Panc1 (cell line): ENCODE measurements at regions not wholly inside any gene's neighbourhood (a gene's known extent, or its start where the extent isn't known, plus 50 kb on each side); places are given as distances from the start of the nearest gene placed in this dataset.

Experiments used
- ATAC-seq: fragments of 200-7000 bp; cut with Tn5 transposase; 2 replicates; pipeline ENCODE4 v1.9.1; 2020; ENCODE audit warnings: mild to moderate bottlenecking, moderate library complexity
- BruUV-seq: library from RNA; stranded (reverse); fragments of 400-500 nt; replicated peaks from 2 replicates; lab custom pipeline; 2021; lab: Mats Ljungman, UMichigan
- CTCF ChIA-PET: fragments of 300-600 bp; sonication (Branson Sonifier 250); formaldehyde crosslinking; loops from one replicate; lab custom pipeline; 2022; ENCODE audit warnings: antibody characterized with exemption; lab: Charles Lee
- POLR2A ChIA-PET: fragments of 300-600 bp; sonication (Branson Sonifier 250); formaldehyde crosslinking; loops from one replicate; lab custom pipeline; 2022; ENCODE audit warnings: antibody characterized with exemption; lab: Charles Lee
- DNase-seq: peaks from one replicate; pipeline ENCODE4 v3.0.0-alpha.2; 2010; ENCODE audit warnings: low read depth, low spot score
- H3K27ac ChIP-seq: 2 replicates; pipeline ENCODE4 v1.5.1; 2011; ENCODE audit warnings: mild to moderate bottlenecking, low read length, inconsistent platforms
- H3K27me3 ChIP-seq: fragments of 200-500 bp; sonication (Bioruptor generic); 2 replicates; pipeline ENCODE4 v1.6.0; 2014; ENCODE audit warnings: low read length, inconsistent platforms; ENCODE audit not compliant: control insufficient read depth, insufficient read depth
- H3K36me3 ChIP-seq: fragments of 200-500 bp; sonication (Bioruptor generic); 2 replicates; pipeline ENCODE4 v1.5.1; 2014; ENCODE audit warnings: inconsistent platforms, mild to moderate bottlenecking, low read length, moderate library complexity; ENCODE audit not compliant: control insufficient read depth, insufficient read depth
- H3K4me1 ChIP-seq: 2 replicates; pipeline ENCODE4 v1.5.1; 2011; ENCODE audit warnings: inconsistent platforms, mild to moderate bottlenecking, low read length, moderate library complexity; ENCODE audit not compliant: control insufficient read depth, insufficient read depth
- H3K4me3 ChIP-seq, 2 experiments: 2 replicates each; pipeline ENCODE4 v1.5.1; 2011 to 2012; ENCODE audit warnings: low read depth in 2 of 2, low read length in 2 of 2, mild to moderate bottlenecking in 2 of 2, inconsistent platforms in 1 of 2, moderate library complexity in 1 of 2
- H3K9me3 ChIP-seq: fragments of 200-500 bp; sonication (Bioruptor generic); 2 replicates; pipeline ENCODE4 v1.5.1; 2014; ENCODE audit warnings: low read depth, mild to moderate bottlenecking, inconsistent platforms, low read length, moderate library complexity; ENCODE audit not compliant: control insufficient read depth, insufficient read depth
- CTCF ChIP-seq: fragments of 450-650 bp; IDR thresholded peaks from 2 replicates; pipeline ENCODE4 v1.5.1; 2017; ENCODE audit warnings: mild to moderate bottlenecking
- POLR2AphosphoS5 ChIP-seq: IDR thresholded peaks from 2 replicates; pipeline ENCODE4 v1.6.1; 2012; ENCODE audit warnings: mild to moderate bottlenecking, low read depth, low read length, moderate library complexity
- SIN3A ChIP-seq: IDR thresholded peaks from 2 replicates; pipeline ENCODE4 v1.6.1; 2012; ENCODE audit warnings: low read depth, mild to moderate bottlenecking, low read length, moderate library complexity, borderline replicate concordance; ENCODE audit not compliant: insufficient read depth
- TCF7L2 ChIP-seq: IDR thresholded peaks from 2 replicates; pipeline ENCODE4 v1.6.1; 2011; ENCODE audit warnings: mild to moderate bottlenecking, low read depth, low read length, inconsistent platforms
- in situ Hi-C: cut with HindIII; loops from 2 replicates; pipeline ENCODE4 v1.10.0; 2016; ENCODE audit warnings: low sequenced_read_pairs, low pct_unique_long_range_greater_than_20kb
- intact Hi-C: fragments of 100-400 bp; cut with micrococcal nuclease; formaldehyde crosslinking; loops from one replicate; pipeline ENCODE4 v1.10.0; 2022; ENCODE audit not compliant: unreplicated experiment
- TF ChIP-seq, protein P1 (sequence below), 2 experiments: IDR thresholded peaks; 2 replicates each; pipeline ENCODE4 v1.6.1; 2011 to 2012; ENCODE audit warnings: low read depth in 2 of 2, control low read depth in 1 of 2, low read length in 1 of 2, mild to moderate bottlenecking in 1 of 2, moderate library complexity in 1 of 2; ENCODE audit not compliant: insufficient read depth in 1 of 2

GRCh38 chr5:158414780-158415179, 555.8 kb upstream of the CLINT1 start:
- intact Hi-C loops (no loop called here), in situ Hi-C loops (no loop called here)
- DNase-seq (no peak), ATAC-seq (no peak)
- Histone ChIP-seq H3K27me3 (no peaks in the 10 kb centered on the region), H3K36me3 (no peaks in the 10 kb centered on the region), H3K4me3 (no peak overlapping the region), H3K4me1 (no peaks in the 10 kb centered on the region), H3K9me3 (no peaks in the 10 kb centered on the region), H3K27ac (no peak overlapping the region)
- CTCF ChIA-PET = no interaction called here
- no TSS peak for BruUV-seq
- TF ChIP-seq, protein P1, sequence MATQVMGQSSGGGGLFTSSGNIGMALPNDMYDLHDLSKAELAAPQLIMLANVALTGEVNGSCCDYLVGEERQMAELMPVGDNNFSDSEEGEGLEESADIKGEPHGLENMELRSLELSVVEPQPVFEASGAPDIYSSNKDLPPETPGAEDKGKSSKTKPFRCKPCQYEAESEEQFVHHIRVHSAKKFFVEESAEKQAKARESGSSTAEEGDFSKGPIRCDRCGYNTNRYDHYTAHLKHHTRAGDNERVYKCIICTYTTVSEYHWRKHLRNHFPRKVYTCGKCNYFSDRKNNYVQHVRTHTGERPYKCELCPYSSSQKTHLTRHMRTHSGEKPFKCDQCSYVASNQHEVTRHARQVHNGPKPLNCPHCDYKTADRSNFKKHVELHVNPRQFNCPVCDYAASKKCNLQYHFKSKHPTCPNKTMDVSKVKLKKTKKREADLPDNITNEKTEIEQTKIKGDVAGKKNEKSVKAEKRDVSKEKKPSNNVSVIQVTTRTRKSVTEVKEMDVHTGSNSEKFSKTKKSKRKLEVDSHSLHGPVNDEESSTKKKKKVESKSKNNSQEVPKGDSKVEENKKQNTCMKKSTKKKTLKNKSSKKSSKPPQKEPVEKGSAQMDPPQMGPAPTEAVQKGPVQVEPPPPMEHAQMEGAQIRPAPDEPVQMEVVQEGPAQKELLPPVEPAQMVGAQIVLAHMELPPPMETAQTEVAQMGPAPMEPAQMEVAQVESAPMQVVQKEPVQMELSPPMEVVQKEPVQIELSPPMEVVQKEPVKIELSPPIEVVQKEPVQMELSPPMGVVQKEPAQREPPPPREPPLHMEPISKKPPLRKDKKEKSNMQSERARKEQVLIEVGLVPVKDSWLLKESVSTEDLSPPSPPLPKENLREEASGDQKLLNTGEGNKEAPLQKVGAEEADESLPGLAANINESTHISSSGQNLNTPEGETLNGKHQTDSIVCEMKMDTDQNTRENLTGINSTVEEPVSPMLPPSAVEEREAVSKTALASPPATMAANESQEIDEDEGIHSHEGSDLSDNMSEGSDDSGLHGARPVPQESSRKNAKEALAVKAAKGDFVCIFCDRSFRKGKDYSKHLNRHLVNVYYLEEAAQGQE (IDR thresholded peaks at IDR 0.05; ENCODE audit: insufficient read depth in 1 of 2, low read depth in 2 of 2, low read length in 1 of 2) = no peak
- no peak for TF ChIP-seq TCF7L2
- TF ChIP-seq POLR2AphosphoS5 = no peak
- POLR2A ChIA-PET = no interaction called here

DNA sequence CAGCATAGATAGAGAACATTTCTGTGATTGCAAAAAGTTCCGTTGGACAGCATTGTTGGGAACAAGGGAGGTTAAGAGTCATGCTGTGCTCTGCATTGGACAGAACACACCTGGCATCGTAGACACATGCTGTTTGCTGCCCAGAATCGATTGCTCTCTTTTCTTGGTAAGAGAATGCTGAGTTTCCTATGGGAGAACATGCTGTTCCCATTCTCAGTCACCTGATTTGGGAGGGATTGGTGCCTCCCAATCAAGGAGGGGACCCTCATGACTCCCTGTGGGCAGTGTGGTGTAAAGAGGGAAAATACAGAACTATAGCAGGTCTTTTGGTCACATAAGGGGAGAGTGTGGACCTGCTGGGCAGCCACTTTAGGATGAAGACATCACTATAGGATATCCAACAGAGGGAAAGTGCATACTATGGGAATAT, 555.4 kb upstream of the CLINT1 start:
- in situ Hi-C loops = no loop called here
- H3K27me3 ChIP-seq = no peaks in the 10 kb centered on the region

DNA sequence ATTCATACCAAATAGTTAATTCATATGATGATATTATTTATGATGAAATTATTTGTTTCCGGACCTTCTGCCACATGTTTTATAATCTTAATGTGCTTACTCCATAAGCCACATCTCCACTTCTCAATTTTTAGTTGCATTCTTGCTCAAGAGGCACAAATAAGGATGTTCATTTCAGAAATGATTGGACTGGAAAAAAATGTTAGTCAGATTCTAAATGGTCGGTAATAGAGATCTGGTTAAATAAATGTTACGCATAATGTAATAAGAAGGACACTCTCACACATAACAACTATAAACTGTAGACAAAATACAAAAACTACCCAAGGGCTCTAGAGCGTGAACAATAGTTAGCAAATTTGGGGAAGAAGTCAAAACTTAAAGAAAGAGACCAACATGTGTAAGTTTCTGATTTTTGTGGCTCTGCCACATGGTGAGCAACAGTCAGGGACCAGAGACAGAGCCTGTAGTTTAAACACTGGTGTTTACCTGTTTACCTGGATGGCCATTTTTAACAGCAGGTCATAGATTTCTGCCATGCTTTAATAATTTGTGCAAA, 554.3 kb upstream of the CLINT1 start:
- DNase-seq (no peak), ATAC-seq (no peak)
- no peaks in the 10 kb centered on the region for H3K9me3 ChIP-seq
- no peaks in the 10 kb centered on the region for H3K27me3 ChIP-seq
- in situ Hi-C loops (no loop called here), intact Hi-C loops (no loop called here)
- H3K4me1 ChIP-seq = no peaks in the 10 kb centered on the region
- no TSS peak for BruUV-seq
- no peak overlapping the region for H3K27ac ChIP-seq
- no peak overlapping the region for H3K4me3 ChIP-seq
- TF ChIP-seq SIN3A = no peak
- no peak for TF ChIP-seq TCF7L2
- TF ChIP-seq, protein P1 (IDR thresholded peaks at IDR 0.05; ENCODE audit: insufficient read depth in 1 of 2, low read depth in 2 of 2, low read length in 1 of 2) = no peak
- TF ChIP-seq POLR2AphosphoS5 = no peak
- TF ChIP-seq CTCF = no peak
- H3K36me3 ChIP-seq = no peaks in the 10 kb centered on the region
- ChIA-PET POLR2A (no interaction called here), CTCF (no interaction called here)

More for the DNA sequence above, 555.4 kb upstream of the CLINT1 start:
- ChIA-PET POLR2A (no interaction called here), CTCF (no interaction called here)
- BruUV-seq = no TSS peak
- intact Hi-C loops = no loop called here
- H3K9me3 ChIP-seq = no peaks in the 10 kb centered on the region
- TF ChIP-seq CTCF (no peak), POLR2AphosphoS5 (no peak)
- H3K27ac ChIP-seq = no peak overlapping the region
- DNase-seq = no peak
- H3K36me3 ChIP-seq = no peaks in the 10 kb centered on the region
- H3K4me1 ChIP-seq = no peaks in the 10 kb centered on the region
- no peak overlapping the region for H3K4me3 ChIP-seq
- ATAC-seq = no peak
